ENCODE measurements at regions not wholly inside any gene's neighbourhood (a gene's known extent, or its start where the extent isn't known, plus 50 kb on each side); places are given as distances from the start of the nearest gene placed in this dataset.
A peak's percentile ranks its signal among the peaks of the same experiment; 100 is the strongest.

DNA sequence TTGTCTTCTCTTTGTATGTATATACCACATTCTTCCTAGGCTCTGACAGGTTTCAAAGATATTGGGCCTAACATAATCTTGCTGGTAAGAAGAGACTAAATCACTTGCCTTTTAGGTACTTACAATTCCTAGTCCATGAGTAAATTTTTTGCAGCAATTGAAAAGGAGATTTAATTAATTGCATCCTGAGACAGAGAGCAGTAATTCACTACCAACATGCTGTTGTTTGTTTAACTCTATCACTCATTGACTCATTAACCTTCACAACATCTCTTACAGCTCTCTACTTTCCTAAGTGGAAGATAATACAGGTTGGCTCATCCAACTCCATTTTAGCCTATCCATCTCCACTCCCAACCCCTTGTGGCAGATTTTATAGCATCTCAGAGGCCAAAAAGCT lies 280.4 kb downstream of the ALDH8A1 start:
- TF ChIP-seq, protein P1, sequence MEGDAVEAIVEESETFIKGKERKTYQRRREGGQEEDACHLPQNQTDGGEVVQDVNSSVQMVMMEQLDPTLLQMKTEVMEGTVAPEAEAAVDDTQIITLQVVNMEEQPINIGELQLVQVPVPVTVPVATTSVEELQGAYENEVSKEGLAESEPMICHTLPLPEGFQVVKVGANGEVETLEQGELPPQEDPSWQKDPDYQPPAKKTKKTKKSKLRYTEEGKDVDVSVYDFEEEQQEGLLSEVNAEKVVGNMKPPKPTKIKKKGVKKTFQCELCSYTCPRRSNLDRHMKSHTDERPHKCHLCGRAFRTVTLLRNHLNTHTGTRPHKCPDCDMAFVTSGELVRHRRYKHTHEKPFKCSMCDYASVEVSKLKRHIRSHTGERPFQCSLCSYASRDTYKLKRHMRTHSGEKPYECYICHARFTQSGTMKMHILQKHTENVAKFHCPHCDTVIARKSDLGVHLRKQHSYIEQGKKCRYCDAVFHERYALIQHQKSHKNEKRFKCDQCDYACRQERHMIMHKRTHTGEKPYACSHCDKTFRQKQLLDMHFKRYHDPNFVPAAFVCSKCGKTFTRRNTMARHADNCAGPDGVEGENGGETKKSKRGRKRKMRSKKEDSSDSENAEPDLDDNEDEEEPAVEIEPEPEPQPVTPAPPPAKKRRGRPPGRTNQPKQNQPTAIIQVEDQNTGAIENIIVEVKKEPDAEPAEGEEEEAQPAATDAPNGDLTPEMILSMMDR (IDR thresholded peaks at IDR 0.05), result peak; percentile 25; the same call in 1 of the 2 replicates
- no peaks in the 10 kb centered on the region for H3K9me3 Mint-ChIP-seq
- H3K36me3 Mint-ChIP-seq (ENCODE audit: low read depth), result no peaks in the 10 kb centered on the region; the same call in 1 of the 2 replicates
- H3K27me3 Mint-ChIP-seq (ENCODE audit: insufficient read depth), result peaks cover 1% of the 10 kb centered on the region; the same call in 1 of the 2 replicates
- peaks cover 63% of the 10 kb centered on the region for H3K4me1 Mint-ChIP-seq (ENCODE audit: low read depth)
- peak; percentile 6 for DNase-seq
- no peak overlapping the region for H3K4me3 Mint-ChIP-seq
- H3K27ac Mint-ChIP-seq, result no peak overlapping the region

DNA sequence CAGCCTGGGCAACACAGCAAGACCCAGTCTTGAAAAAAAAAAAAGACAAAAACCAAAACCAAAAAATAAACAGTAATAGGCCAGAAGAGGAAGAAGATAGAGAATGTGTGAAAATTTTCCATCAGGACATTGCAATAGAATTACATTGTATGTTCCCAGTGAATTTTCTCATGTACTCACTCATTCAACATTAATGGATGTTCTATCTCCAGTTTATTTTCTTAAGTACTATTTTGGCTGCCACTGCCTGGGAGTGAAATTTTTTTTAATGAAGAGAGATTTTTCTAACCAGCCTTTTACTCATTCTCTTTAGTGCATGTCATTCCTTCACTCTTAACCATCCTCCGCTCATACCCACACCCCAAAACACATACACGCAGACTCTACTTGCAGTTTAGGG lies 282.8 kb downstream of the ALDH8A1 start:
- Mint-ChIP-seq H3K36me3 (ENCODE audit: low read depth) (no peaks in the 10 kb centered on the region; the same call in 1 of the 2 replicates), H3K4me1 (ENCODE audit: low read depth) (peaks cover 49% of the 10 kb centered on the region), H3K27ac (no peak overlapping the region), H3K9me3 (no peaks in the 10 kb centered on the region), H3K4me3 (no peak overlapping the region), H3K27me3 (ENCODE audit: insufficient read depth) (no peaks in the 10 kb centered on the region)
- DNase-seq, result no peak
- TF ChIP-seq, protein P1 (IDR thresholded peaks at IDR 0.05), result no peak

DNA sequence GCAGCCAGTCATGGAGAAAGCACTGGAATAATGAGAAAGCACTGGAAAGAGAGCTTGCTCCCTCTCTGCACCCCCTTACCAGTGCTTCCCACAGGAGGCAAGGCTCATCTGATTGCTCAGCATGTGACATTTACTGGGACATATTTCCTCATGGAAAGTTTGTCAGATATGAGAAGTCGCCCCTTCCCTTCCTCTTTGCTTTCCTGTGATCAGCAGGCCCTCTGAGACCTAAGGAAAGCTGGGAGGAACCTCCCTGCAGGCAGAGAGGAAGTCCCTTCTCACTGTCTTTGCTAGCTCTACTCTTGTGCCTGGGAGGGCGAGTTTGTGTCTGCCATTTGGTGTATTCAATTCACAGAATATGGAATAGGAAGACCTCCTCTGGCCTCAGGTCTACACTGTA lies 283.8 kb downstream of the ALDH8A1 start:
- TF ChIP-seq, protein P1 (IDR thresholded peaks at IDR 0.05), result no peak
- Mint-ChIP-seq H3K27ac (no peak overlapping the region), H3K4me1 (ENCODE audit: low read depth) (peaks cover 43% of the 10 kb centered on the region), H3K27me3 (ENCODE audit: insufficient read depth) (no peaks in the 10 kb centered on the region), H3K9me3 (no peaks in the 10 kb centered on the region), H3K36me3 (ENCODE audit: low read depth) (no peaks in the 10 kb centered on the region; the same call in 1 of the 2 replicates), H3K4me3 (no peak overlapping the region)
- no peak for DNase-seq

DNA sequence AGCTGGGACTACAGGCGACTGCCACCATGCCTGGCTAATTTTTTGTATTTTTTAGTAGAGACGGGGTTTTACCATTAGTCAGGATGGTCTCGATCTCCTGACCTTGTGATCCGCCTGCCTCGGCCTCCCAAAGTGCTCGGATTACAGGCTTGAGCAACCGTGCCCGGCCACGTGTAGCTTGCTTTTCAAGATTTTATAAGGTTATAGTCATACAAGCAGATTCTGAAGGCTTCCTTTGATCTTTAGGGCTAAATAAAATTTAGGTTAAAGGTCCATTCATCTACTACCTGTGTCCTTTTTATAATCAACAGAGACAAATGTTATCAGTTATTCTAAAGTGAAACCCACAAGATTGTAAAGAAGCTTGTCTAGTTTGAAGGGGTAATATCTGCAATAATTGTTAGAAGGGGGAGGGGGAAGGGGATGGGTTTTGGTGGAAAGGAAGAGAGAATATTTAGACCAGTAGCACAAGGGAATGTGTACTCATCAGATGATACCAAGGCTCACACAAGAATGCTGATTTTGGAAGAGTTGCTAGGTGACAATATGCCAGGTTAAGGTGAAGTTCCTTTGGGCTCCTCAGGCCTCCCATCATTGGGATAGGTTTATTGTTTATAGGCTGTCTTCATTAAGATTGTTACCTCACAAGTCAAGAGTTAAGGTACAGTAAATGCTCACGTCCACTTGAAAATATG lies 284.7 kb downstream of the ALDH8A1 start:
- Mint-ChIP-seq H3K27me3 (ENCODE audit: insufficient read depth) (no peaks in the 10 kb centered on the region), H3K4me1 (ENCODE audit: low read depth) (peaks cover 43% of the 10 kb centered on the region), H3K27ac (no peak overlapping the region), H3K4me3 (no peak overlapping the region), H3K9me3 (no peaks in the 10 kb centered on the region), H3K36me3 (ENCODE audit: low read depth) (no peaks in the 10 kb centered on the region)
- DNase-seq, result no peak
- TF ChIP-seq, protein P1 (IDR thresholded peaks at IDR 0.05), result no peak

- H3K4me3 Mint-ChIP-seq, result no peak overlapping the region
- peaks cover 32% of the 10 kb centered on the region for H3K4me1 Mint-ChIP-seq (ENCODE audit: low read depth)
- H3K27ac Mint-ChIP-seq, result no peak overlapping the region
- H3K9me3 Mint-ChIP-seq, result no peaks in the 10 kb centered on the region
- no peak for DNase-seq
- TF ChIP-seq, protein P1 (IDR thresholded peaks at IDR 0.05), result no peak
- no peaks in the 10 kb centered on the region for H3K36me3 Mint-ChIP-seq (ENCODE audit: low read depth)
- H3K27me3 Mint-ChIP-seq (ENCODE audit: insufficient read depth), result no peaks in the 10 kb centered on the region
These were observed 285.9 kb downstream of the ALDH8A1 start for GRCh38 chr6:134663800-134664535.

Measured in HFFc6 (cell line).